Thymus (tissue), 11 donors: ENCODE measurements at regions not wholly inside any gene's neighbourhood (a gene's known extent, or its start where the extent isn't known, plus 50 kb on each side); places are given as distances from the start of the nearest gene placed in this dataset.

Experiments used
- DNase-seq, 9 donors: peaks; one replicate each; pipeline ENCODE4 v3.0.0-alpha.2; 2013; ENCODE audit warnings: low spot score in 9 of 9, low read depth in 6 of 9, missing footprints in 1 of 9
- H3K27ac ChIP-seq, 2 donors: one replicate each; pipeline ENCODE4 v1.5.1; 2013; ENCODE audit warnings: control low read depth in 1 of 2, low read depth in 1 of 2, low read length in 1 of 2, mild to moderate bottlenecking in 1 of 2, moderate library complexity in 1 of 2
- H3K27me3 ChIP-seq, 2 donors: one replicate each; pipeline ENCODE4 v1.5.1; 2013; ENCODE audit warnings: low read length in 1 of 2; ENCODE audit not compliant: control insufficient read depth in 2 of 2, insufficient read depth in 1 of 2
- H3K36me3 ChIP-seq, 2 donors: one replicate each; pipeline ENCODE4 v1.5.1; 2013; ENCODE audit warnings: low read length in 1 of 2, mild to moderate bottlenecking in 1 of 2, moderate library complexity in 1 of 2; ENCODE audit not compliant: control insufficient read depth in 2 of 2, insufficient read depth in 2 of 2
- H3K4me1 ChIP-seq, 2 donors: one replicate each; pipeline ENCODE4 v1.5.1; 2013; ENCODE audit warnings: low read length in 2 of 2; ENCODE audit not compliant: control insufficient read depth in 2 of 2, insufficient read depth in 2 of 2
- H3K4me3 ChIP-seq, 2 donors: one replicate each; pipeline ENCODE4 v1.5.1; 2013; ENCODE audit warnings: low read length in 2 of 2, control low read depth in 1 of 2, mild to moderate bottlenecking in 1 of 2
- H3K9me3 ChIP-seq, 2 donors: one replicate each; pipeline ENCODE4 v1.5.1; 2013; ENCODE audit warnings: low read length in 1 of 2, mild to moderate bottlenecking in 1 of 2; ENCODE audit not compliant: control insufficient read depth in 2 of 2, insufficient read depth in 1 of 2
- WGBS: extraction: QIAGEN DNeasy Blood & Tissue Kit; methylation state at CpG from one replicate; pipeline ENCODE4 v1.1.7; 2013; 5-methylcytosine and 5-hydroxymethylcytosine counted together
- donor health status: healthy.

GRCh38 chr5:125139590-125139989 is 393.2 kb upstream of the ZNF608 start:
- H3K9me3 ChIP-seq = no peaks in the 10 kb centered on the region
- no peak for DNase-seq
- H3K4me1 ChIP-seq = no peaks in the 10 kb centered on the region
- no peaks in the 10 kb centered on the region for H3K36me3 ChIP-seq
- H3K4me3 ChIP-seq = no peak overlapping the region
- 98% methylated on average over 2 of the region's 2 CpGs for WGBS
- no peaks in the 10 kb centered on the region for H3K27me3 ChIP-seq
- H3K27ac ChIP-seq = no peak overlapping the region

- H3K9me3 ChIP-seq = no peaks in the 10 kb centered on the region
- no peaks in the 10 kb centered on the region for H3K27me3 ChIP-seq
- WGBS = 96% methylated on average over 4 of the region's 4 CpGs
- H3K4me1 ChIP-seq = no peaks in the 10 kb centered on the region
- no peak for DNase-seq
- H3K27ac ChIP-seq = no peak overlapping the region
- no peak overlapping the region for H3K4me3 ChIP-seq
- no peaks in the 10 kb centered on the region for H3K36me3 ChIP-seq
Observed at GRCh38 chr5:125140220-125140619, 393.8 kb upstream of the ZNF608 start.

GRCh38 chr5:125140855-125141254 is 394.4 kb upstream of the ZNF608 start:
- no peaks in the 10 kb centered on the region for H3K36me3 ChIP-seq
- no peaks in the 10 kb centered on the region for H3K9me3 ChIP-seq
- DNase-seq = no peak
- 88% methylated on average over 2 of the region's 2 CpGs for WGBS
- no peak overlapping the region for H3K27ac ChIP-seq
- no peaks in the 10 kb centered on the region for H3K4me1 ChIP-seq
- no peak overlapping the region for H3K4me3 ChIP-seq
- H3K27me3 ChIP-seq = no peaks in the 10 kb centered on the region

GRCh38 chr5:125142458-125142857 is 396.0 kb upstream of the ZNF608 start:
- H3K4me1 ChIP-seq = no peaks in the 10 kb centered on the region
- no peak for DNase-seq
- no peaks in the 10 kb centered on the region for H3K9me3 ChIP-seq
- no peaks in the 10 kb centered on the region for H3K36me3 ChIP-seq
- H3K27ac ChIP-seq = no peak overlapping the region
- no peaks in the 10 kb centered on the region for H3K27me3 ChIP-seq
- H3K4me3 ChIP-seq = no peak overlapping the region

- Histone ChIP-seq H3K4me1 (no peaks in the 10 kb centered on the region), H3K27ac (no peak overlapping the region), H3K36me3 (no peaks in the 10 kb centered on the region), H3K4me3 (no peak overlapping the region), H3K27me3 (no peaks in the 10 kb centered on the region), H3K9me3 (no peaks in the 10 kb centered on the region)
- 94% methylated on average over 2 of the region's 2 CpGs for WGBS
- DNase-seq = no peak
Observed at GRCh38 chr5:125143011-125143410, 396.6 kb upstream of the ZNF608 start.

- H3K4me1 ChIP-seq = no peaks in the 10 kb centered on the region
Observed at GRCh38 chr5:125148076-125148475, 401.6 kb upstream of the ZNF608 start.

GRCh38 chr5:125148706-125149105 is 402.3 kb upstream of the ZNF608 start:
- H3K9me3 ChIP-seq = no peaks in the 10 kb centered on the region
- no peaks in the 10 kb centered on the region for H3K27me3 ChIP-seq
- DNase-seq = no peak
- no peak overlapping the region for H3K4me3 ChIP-seq
- H3K36me3 ChIP-seq = no peaks in the 10 kb centered on the region
- no peaks in the 10 kb centered on the region for H3K4me1 ChIP-seq
- no peak overlapping the region for H3K27ac ChIP-seq
- 93% methylated on average over 3 of the region's 3 CpGs for whole genome bisulfite sequencing

More at GRCh38 chr5:125148076-125148475, 401.6 kb upstream of the ZNF608 start:
- WGBS = 93% methylated on average over 1 of the region's 1 CpG
- Histone ChIP-seq H3K9me3 (no peaks in the 10 kb centered on the region), H3K36me3 (no peaks in the 10 kb centered on the region), H3K4me3 (no peak overlapping the region), H3K27ac (no peak overlapping the region), H3K27me3 (no peaks in the 10 kb centered on the region)
- DNase-seq = no peak

GRCh38 chr5:125149110-125149509 is 402.7 kb upstream of the ZNF608 start:
- no peak overlapping the region for H3K27ac ChIP-seq
- H3K27me3 ChIP-seq = no peaks in the 10 kb centered on the region
- no peaks in the 10 kb centered on the region for H3K36me3 ChIP-seq
- no peak for DNase-seq
- no peaks in the 10 kb centered on the region for H3K9me3 ChIP-seq
- no peaks in the 10 kb centered on the region for H3K4me1 ChIP-seq
- 51% methylated on average over 3 of the region's 3 CpGs for WGBS
- no peak overlapping the region for H3K4me3 ChIP-seq

- Histone ChIP-seq H3K27ac (no peak overlapping the region), H3K27me3 (no peaks in the 10 kb centered on the region), H3K4me3 (no peak overlapping the region), H3K4me1 (no peaks in the 10 kb centered on the region), H3K36me3 (no peaks in the 10 kb centered on the region), H3K9me3 (no peaks in the 10 kb centered on the region)
- 88% methylated on average over 4 of the region's 4 CpGs for WGBS
- no peak for DNase-seq
Observed at GRCh38 chr5:125149527-125149926, 403.1 kb upstream of the ZNF608 start.

- Histone ChIP-seq H3K27ac (no peak overlapping the region), H3K9me3 (no peaks in the 10 kb centered on the region), H3K27me3 (no peaks in the 10 kb centered on the region), H3K4me1 (no peaks in the 10 kb centered on the region), H3K36me3 (no peaks in the 10 kb centered on the region), H3K4me3 (no peak overlapping the region)
- 90% methylated on average over 3 of the region's 3 CpGs for WGBS
- DNase-seq = no peak
Observed at GRCh38 chr5:125150041-125150669, 403.7 kb upstream of the ZNF608 start.
